ENCODE measurements at regions not wholly inside any gene's neighbourhood (a gene's known extent, or its start where the extent isn't known, plus 50 kb on each side); places are given as distances from the start of the nearest gene placed in this dataset.

DNA sequence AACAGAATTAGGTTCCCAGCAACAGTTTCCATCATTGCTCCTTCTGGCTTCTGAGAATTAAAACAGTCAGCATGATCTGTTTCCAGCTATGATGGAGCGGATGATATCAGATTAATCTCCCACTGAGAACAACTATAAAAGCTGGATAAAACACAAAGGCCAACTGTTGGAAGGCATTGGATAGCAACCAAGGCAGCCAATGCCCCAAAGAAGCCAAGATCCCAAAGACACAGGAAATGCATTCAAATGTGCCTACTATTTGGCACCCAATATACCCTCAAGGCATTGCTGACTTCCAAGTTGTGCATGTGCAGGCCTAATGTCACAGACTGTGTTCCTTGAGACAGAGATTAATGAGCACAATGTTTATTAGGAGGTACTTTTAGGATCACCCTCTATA, 259.3 kb downstream of the ARHGAP12 start (continued):
- TF ChIP-seq ZNF462 (CRISPR knock-in tag; IDR thresholded peaks at IDR 0.05) = no peak
- no peak for TF ChIP-seq CREB1 (CRISPR knock-in tag; IDR thresholded peaks at IDR 0.05; ENCODE audit: low read depth)

DNA sequence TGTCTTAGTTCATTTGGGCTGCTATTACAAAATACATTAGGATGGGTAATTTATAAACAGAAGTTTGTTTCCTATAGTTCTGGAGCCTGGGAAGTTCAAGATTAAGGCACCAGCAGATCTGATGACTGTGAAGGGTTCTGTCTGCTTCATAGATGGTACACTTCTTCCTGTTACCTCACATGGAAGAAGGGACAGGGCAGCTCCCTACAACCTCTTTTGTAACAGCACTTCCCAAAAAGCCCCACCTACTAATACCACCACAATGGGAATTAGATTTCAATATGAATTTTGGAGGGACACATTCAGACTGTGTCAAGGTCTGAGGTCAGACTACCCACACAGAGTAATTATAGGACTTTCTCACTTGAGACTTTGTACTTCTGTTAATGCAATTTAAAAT, 260.3 kb downstream of the ARHGAP12 start:
- no peak overlapping the region for H2AFZ ChIP-seq
- peaks cover 2% of the 10 kb centered on the region for H3K27me3 Mint-ChIP-seq (ENCODE audit: insufficient read depth, low read depth, poor library complexity)
- peaks cover 27% of the 10 kb centered on the region for H3K4me1 ChIP-seq (ENCODE audit: insufficient read depth)
- no peak overlapping the region for H3K27ac Mint-ChIP-seq
- H3K36me3 Mint-ChIP-seq (ENCODE audit: low read depth) = peaks cover 17% of the 10 kb centered on the region
- DNase-seq (ENCODE audit: low spot score) (no peak), ATAC-seq (no peak)
- H3K36me3 ChIP-seq (ENCODE audit: insufficient read depth) = peaks cover 8% of the 10 kb centered on the region; the same call in 1 of the 2 replicates
- no peak overlapping the region for H3K4me3 ChIP-seq
- no peak overlapping the region for H3K27ac ChIP-seq (ENCODE audit: low read depth)
- no peaks in the 10 kb centered on the region for H3K27me3 ChIP-seq (ENCODE audit: insufficient read depth)
- 0 out of 2 replicates have a peak, but pooled peaks cover 2% of the 10 kb centered on the region for H3F3A ChIP-seq (replicated peaks; ENCODE audit: low read depth)
- no peaks in the 10 kb centered on the region for H4K20me1 ChIP-seq (replicated peaks; ENCODE audit: insufficient read depth)
- H3K4me3 Mint-ChIP-seq = no peak overlapping the region
- H3K4me2 ChIP-seq = no peak overlapping the region
- H3K79me2 ChIP-seq (replicated peaks; ENCODE audit: insufficient read depth) = no peaks in the 10 kb centered on the region
- peaks cover 4% of the 10 kb centered on the region; the same call in 1 of the 2 replicates for H3K9me2 ChIP-seq (ENCODE audit: insufficient read depth)
- peaks cover 32% of the 10 kb centered on the region for H3K4me1 Mint-ChIP-seq
- peaks cover 26% of the 10 kb centered on the region for H3K9me3 Mint-ChIP-seq
- TF ChIP-seq CREB1 (CRISPR knock-in tag; IDR thresholded peaks at IDR 0.05; ENCODE audit: low read depth) (no peak), REST (IDR thresholded peaks at IDR 0.05; ENCODE audit: unreplicated experiment) (no peak), POLR2AphosphoS5 (IDR thresholded peaks at IDR 0.05; ENCODE audit: low read depth) (no peak), EZH2 (IDR thresholded peaks at IDR 0.05; ENCODE audit: low read depth, unreplicated experiment) (no peak), EZH2phosphoT487 (IDR thresholded peaks at IDR 0.05; ENCODE audit: unreplicated experiment) (no peak), ZNF331 (CRISPR knock-in tag; IDR thresholded peaks at IDR 0.05; ENCODE audit: low read depth) (no peak), STAT1 (IDR thresholded peaks at IDR 0.05; ENCODE audit: unreplicated experiment) (no peak), ZNF114 (CRISPR knock-in tag; IDR thresholded peaks at IDR 0.05) (no peak)
- TF ChIP-seq, protein P1, sequence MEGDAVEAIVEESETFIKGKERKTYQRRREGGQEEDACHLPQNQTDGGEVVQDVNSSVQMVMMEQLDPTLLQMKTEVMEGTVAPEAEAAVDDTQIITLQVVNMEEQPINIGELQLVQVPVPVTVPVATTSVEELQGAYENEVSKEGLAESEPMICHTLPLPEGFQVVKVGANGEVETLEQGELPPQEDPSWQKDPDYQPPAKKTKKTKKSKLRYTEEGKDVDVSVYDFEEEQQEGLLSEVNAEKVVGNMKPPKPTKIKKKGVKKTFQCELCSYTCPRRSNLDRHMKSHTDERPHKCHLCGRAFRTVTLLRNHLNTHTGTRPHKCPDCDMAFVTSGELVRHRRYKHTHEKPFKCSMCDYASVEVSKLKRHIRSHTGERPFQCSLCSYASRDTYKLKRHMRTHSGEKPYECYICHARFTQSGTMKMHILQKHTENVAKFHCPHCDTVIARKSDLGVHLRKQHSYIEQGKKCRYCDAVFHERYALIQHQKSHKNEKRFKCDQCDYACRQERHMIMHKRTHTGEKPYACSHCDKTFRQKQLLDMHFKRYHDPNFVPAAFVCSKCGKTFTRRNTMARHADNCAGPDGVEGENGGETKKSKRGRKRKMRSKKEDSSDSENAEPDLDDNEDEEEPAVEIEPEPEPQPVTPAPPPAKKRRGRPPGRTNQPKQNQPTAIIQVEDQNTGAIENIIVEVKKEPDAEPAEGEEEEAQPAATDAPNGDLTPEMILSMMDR (conservative IDR thresholded peaks at IDR 0.05; ENCODE audit: low read depth in 2 of 2) = no peak

All from GM23338 (cell line).